Gastroesophageal sphincter (tissue), 4 donors: ENCODE measurements at regions not wholly inside any gene's neighbourhood (a gene's known extent, or its start where the extent isn't known, plus 50 kb on each side); places are given as distances from the start of the nearest gene placed in this dataset.

Experiments used
- ATAC-seq: fragments of 150-250 bp; one replicate; pipeline ENCODE4 v1.9.1; 2016; ENCODE audit warnings: mild to moderate bottlenecking, moderate library complexity
- H3K27ac ChIP-seq, 4 donors: fragments of 200-600 bp; sonication (generic) in 3 of 4; 1 replicate in 3 of 4; 2 replicates in 1 of 4; pipeline ENCODE4 v1.5.1; 2016 to 2019
- H3K27me3 ChIP-seq: fragments of 200-600 bp; sonication (generic); one replicate; pipeline ENCODE4 v1.5.1; 2019
- H3K36me3 ChIP-seq, 2 donors: fragments of 200-600 bp; sonication (generic); one replicate each; pipeline ENCODE4 v1.5.1; 2019; ENCODE audit warnings: control low read depth in 1 of 2
- H3K4me1 ChIP-seq, 3 donors: fragments of 200-600 bp; sonication (generic); 1 replicate in 2 of 3; 2 replicates in 1 of 3; pipeline ENCODE4 v1.5.1; 2016 to 2019; ENCODE audit warnings: control low read depth in 2 of 3
- H3K4me3 ChIP-seq, 2 donors: fragments of 200-600 bp; sonication (generic); one replicate each; pipeline ENCODE4 v1.5.1; 2019; ENCODE audit warnings: mild to moderate bottlenecking in 1 of 2, moderate library complexity in 1 of 2
- H3K9me3 ChIP-seq, 3 donors: fragments of 200-600 bp; sonication (generic); one replicate each; pipeline ENCODE4 v1.5.1; 2017 to 2019; ENCODE audit warnings: control low read depth in 2 of 3
- CTCF ChIP-seq, 4 experiments: fragments of 200-600 bp in 2 of 4; fragments of 450-650 bp in 2 of 4; sonication (generic) in 1 of 4; IDR thresholded peaks; one replicate each; pipeline ENCODE4 v1.5.1; 2017 to 2019; ENCODE audit warnings: antibody characterized with exemption in 4 of 4, mild to moderate bottlenecking in 2 of 4, moderate library complexity in 2 of 4
- EP300 ChIP-seq: sonication (generic); formaldehyde crosslinking; IDR thresholded peaks from one replicate; pipeline ENCODE4 v1.6.1; 2017; ENCODE audit warnings: antibody characterized with exemption, mild to moderate bottlenecking
- POLR2A ChIP-seq, 2 donors: fragments of 450-650 bp; IDR thresholded peaks; one replicate each; pipeline ENCODE4 v1.6.1; 2017; ENCODE audit warnings: antibody characterized with exemption in 2 of 2, mild to moderate bottlenecking in 2 of 2, moderate library complexity in 1 of 2
- POLR2AphosphoS5 ChIP-seq: sonication (generic); formaldehyde crosslinking; IDR thresholded peaks from one replicate; pipeline ENCODE4 v1.6.1; 2017; ENCODE audit warnings: antibody characterized with exemption
- WGBS, 2 donors: methylation state at CpG; one replicate each; pipeline ENCODE4 v1.1.5; 2018; ENCODE audit warnings: low coverage in 1 of 2; 5-methylcytosine and 5-hydroxymethylcytosine counted together

GRCh38 chr10:47082055-47082784 lies 171.0 kb downstream of the PTPN20 start:
- H3K4me1 ChIP-seq = no peaks in the 10 kb centered on the region
- no peak for ATAC-seq
- no peak overlapping the region for H3K4me3 ChIP-seq
- no peak for TF ChIP-seq EP300
- TF ChIP-seq POLR2AphosphoS5 = no peak
- no peak for TF ChIP-seq POLR2A (IDR thresholded peaks at IDR 0.05)
- TF ChIP-seq CTCF (IDR thresholded peaks at IDR 0.05) = no peak
- no peak overlapping the region for H3K27ac ChIP-seq
- H3K9me3 ChIP-seq = no peaks in the 10 kb centered on the region
- H3K27me3 ChIP-seq = peaks cover 7% of the 10 kb centered on the region
- H3K36me3 ChIP-seq = no peaks in the 10 kb centered on the region
- WGBS, 2 donors = 78 to 91% methylated on average over 6 to 8 of the region's 12 CpGs

DNA sequence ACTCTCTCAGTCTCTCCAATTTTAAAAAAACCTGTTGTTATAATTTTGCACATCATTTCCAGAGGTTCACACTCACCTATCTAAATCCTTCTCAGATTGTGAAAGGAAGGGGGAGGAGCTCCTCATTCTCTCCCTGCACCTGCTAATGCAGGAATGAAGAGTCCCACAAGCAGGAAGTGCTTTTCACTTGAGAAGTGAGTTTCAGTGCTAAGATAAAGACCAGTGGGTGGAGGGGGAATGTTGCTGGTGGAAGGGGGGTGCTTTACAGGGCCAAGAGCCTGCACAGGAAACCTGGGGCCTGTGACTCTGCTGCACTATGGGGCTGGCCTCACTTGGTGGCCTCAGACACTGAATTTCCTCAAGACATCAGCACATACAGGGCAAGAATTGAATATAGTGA lies 176.4 kb downstream of the PTPN20 start:
- Histone ChIP-seq H3K9me3 (no peaks in the 10 kb centered on the region), H3K27me3 (no peaks in the 10 kb centered on the region), H3K4me3 (no peak overlapping the region), H3K27ac (no peak overlapping the region), H3K4me1 (no peaks in the 10 kb centered on the region), H3K36me3 (no peaks in the 10 kb centered on the region)
- ATAC-seq = no peak
- no peak for TF ChIP-seq EP300
- no peak for TF ChIP-seq POLR2AphosphoS5
- TF ChIP-seq CTCF (IDR thresholded peaks at IDR 0.05) = no peak
- no peak for TF ChIP-seq POLR2A (IDR thresholded peaks at IDR 0.05)

DNA sequence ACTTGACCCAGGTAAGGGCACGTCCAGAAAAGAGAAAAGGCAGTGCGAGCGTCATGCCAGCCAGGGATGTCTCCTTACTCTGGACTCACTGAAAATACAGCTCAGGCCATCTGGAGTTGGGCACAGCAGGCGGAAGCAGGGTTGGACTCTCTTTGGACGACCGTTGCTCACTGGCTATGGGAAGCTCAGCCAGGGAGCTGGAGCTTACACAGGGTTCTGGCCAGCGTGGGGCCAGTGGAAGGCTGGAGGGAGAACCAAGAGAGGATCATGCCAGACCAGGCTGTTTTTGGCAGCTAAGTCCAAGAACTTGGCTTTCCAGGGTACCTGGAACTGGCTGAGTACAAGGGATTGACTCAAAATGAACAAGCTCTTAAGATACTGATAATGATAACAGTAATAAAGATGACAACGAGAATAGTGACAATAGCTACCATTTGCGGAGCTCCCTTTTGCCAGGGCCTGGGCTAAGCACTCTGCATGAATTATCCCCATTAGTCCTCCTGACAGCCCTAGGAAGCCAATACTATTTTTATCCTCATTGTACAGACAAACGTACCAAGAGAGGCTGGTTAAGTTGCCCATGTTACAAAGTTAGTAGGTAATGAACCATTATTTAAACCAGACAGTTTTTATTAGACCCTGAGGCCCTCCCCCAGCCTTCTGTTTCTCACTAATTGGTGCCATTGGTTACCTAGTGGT lies 177.6 kb downstream of the PTPN20 start:
- no peak for TF ChIP-seq EP300
- TF ChIP-seq POLR2AphosphoS5 = no peak
- no peak for TF ChIP-seq CTCF (IDR thresholded peaks at IDR 0.05)
- TF ChIP-seq POLR2A (IDR thresholded peaks at IDR 0.05) = no peak
- Histone ChIP-seq H3K27ac (no peak overlapping the region), H3K4me3 (no peak overlapping the region), H3K36me3 (no peaks in the 10 kb centered on the region), H3K4me1 (no peaks in the 10 kb centered on the region), H3K9me3 (no peaks in the 10 kb centered on the region), H3K27me3 (no peaks in the 10 kb centered on the region)
- ATAC-seq = no peak
- 71 to 82% methylated on average over 3 to 10 of the region's 10 CpGs for WGBS, 2 donors

DNA sequence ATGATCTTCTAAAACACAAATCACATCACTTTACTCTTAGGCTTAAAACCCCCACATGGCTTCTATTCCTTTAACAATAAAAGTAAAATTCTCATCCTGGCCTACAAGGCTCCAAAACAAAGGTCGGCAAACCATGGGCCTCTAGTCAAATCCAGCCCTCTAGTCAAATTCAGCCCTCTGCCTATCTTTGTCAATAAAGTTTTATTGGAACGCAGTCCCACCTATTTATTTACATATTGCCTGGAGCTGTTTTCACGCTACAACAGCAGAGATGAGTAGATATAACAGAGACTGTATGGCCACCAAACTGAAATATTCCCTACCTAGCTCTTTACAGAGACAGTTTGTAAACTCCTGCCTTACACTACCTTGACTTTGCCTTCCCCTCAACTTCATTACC lies 178.8 kb downstream of the PTPN20 start:
- H3K27ac ChIP-seq = no peak overlapping the region
- H3K36me3 ChIP-seq = no peaks in the 10 kb centered on the region
- H3K4me3 ChIP-seq = no peak overlapping the region
- 94 to 100% methylated on average over 3 of the region's 3 CpGs for WGBS, 2 donors
- H3K4me1 ChIP-seq = no peaks in the 10 kb centered on the region
- no peaks in the 10 kb centered on the region for H3K27me3 ChIP-seq
- TF ChIP-seq POLR2A (IDR thresholded peaks at IDR 0.05) (no peak), POLR2AphosphoS5 (no peak), CTCF (IDR thresholded peaks at IDR 0.05) (no peak), EP300 (no peak)
- ATAC-seq = no peak
- no peaks in the 10 kb centered on the region for H3K9me3 ChIP-seq

- no peak overlapping the region for H3K4me3 ChIP-seq
- no peaks in the 10 kb centered on the region for H3K36me3 ChIP-seq
- 82 to 100% methylated on average over 1 to 4 of the region's 7 CpGs for WGBS, 2 donors
- no peaks in the 10 kb centered on the region for H3K27me3 ChIP-seq
- no peaks in the 10 kb centered on the region for H3K4me1 ChIP-seq
- H3K27ac ChIP-seq = no peak overlapping the region
- TF ChIP-seq EP300 (no peak), POLR2AphosphoS5 (no peak), POLR2A (IDR thresholded peaks at IDR 0.05) (no peak), CTCF (IDR thresholded peaks at IDR 0.05) (no peak)
- no peak for ATAC-seq
- no peaks in the 10 kb centered on the region for H3K9me3 ChIP-seq
These were observed 179.7 kb downstream of the PTPN20 start for GRCh38 chr10:47090903-47091302.
